Hepatocyte (in vitro differentiated cells): ENCODE measurements at regions not wholly inside any gene's neighbourhood (a gene's known extent, or its start where the extent isn't known, plus 50 kb on each side); places are given as distances from the start of the nearest gene placed in this dataset.

Experiments used
- EZH2phosphoT487 ChIP-seq: fragments of 200-600 bp; sonication (generic); IDR thresholded peaks from one replicate; pipeline ENCODE4 v1.6.1; 2018; ENCODE audit warnings: antibody characterized with exemption, mild to moderate bottlenecking, low read depth, moderate library complexity; ENCODE audit not compliant: unreplicated experiment, severe bottlenecking
- TF ChIP-seq, protein P1 (sequence below): fragments of 200-600 bp; sonication (generic); IDR thresholded peaks from 2 replicates; pipeline ENCODE4 v1.5.1; 2016; ENCODE audit warnings: antibody characterized with exemption, mild to moderate bottlenecking; ENCODE audit not compliant: poor library complexity

DNA sequence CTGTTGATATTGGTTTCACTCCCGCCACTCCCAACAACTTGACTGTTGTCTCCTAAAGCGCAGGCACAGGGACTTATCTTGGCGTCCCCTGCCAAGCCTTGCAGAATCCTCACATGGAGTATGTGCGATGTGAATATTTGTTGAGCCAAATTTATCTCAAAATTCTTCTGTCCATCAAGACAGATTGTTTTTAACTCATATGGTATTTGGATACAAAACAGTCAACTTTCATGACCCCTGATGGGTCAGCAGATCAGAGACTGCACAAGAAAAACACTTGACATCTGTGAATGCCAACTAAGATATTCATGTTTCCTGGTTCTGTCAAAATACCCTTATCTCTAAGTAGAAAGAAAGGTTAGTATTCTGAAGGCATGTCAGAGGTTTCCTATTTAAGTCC, 221.7 kb upstream of the BLID start:
- TF ChIP-seq, protein P1, sequence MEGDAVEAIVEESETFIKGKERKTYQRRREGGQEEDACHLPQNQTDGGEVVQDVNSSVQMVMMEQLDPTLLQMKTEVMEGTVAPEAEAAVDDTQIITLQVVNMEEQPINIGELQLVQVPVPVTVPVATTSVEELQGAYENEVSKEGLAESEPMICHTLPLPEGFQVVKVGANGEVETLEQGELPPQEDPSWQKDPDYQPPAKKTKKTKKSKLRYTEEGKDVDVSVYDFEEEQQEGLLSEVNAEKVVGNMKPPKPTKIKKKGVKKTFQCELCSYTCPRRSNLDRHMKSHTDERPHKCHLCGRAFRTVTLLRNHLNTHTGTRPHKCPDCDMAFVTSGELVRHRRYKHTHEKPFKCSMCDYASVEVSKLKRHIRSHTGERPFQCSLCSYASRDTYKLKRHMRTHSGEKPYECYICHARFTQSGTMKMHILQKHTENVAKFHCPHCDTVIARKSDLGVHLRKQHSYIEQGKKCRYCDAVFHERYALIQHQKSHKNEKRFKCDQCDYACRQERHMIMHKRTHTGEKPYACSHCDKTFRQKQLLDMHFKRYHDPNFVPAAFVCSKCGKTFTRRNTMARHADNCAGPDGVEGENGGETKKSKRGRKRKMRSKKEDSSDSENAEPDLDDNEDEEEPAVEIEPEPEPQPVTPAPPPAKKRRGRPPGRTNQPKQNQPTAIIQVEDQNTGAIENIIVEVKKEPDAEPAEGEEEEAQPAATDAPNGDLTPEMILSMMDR, result no peak
- no peak for TF ChIP-seq EZH2phosphoT487
